ENCODE measurements at regions not wholly inside any gene's neighbourhood (a gene's known extent, or its start where the extent isn't known, plus 50 kb on each side); places are given as distances from the start of the nearest gene placed in this dataset.

DNA sequence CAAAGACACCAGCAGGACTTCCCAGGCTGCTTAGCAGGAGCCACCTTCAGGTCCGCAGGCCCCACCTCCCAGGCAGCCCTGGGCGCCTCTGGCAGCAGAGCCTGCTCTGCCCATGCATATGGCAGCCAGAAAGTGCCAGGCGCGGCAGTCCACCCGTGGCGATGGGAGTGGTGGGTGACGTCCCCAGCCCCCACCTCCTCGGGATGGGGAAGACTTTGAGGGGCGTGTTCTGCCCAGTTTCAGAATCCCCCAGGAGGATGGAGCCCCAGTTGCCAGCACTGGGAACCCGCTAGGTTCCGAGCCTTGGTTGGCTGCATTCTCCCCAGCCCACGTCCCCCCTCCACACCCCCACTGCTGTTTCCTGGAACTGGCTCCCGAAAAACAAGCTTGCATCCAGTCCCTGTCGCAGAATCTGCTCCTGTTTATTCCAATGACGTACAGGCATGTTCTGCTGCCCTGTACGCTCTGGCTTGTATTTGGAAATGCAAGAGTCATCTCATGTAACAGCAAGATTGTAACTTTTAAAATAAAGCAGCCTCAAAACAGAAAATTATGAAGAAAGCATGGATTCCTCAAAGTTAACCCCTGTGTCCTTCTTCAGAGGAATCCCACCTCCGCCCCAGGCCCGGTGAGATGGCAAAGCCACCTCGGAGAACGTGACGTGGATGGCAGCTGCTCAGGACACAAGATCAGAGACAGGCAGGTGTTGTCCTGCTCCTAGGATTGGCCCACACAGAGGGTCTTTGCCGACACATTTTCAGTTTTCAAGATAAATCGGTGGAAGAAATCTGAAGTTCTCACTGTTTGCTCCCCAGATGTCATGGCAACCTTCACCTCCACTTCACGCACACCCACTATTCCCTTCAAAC, 87.8 kb upstream of the PPP2R2D start:
- H3K9me3 ChIP-seq: no peaks in the 10 kb centered on the region
- FAIRE-seq: no peak

DNA sequence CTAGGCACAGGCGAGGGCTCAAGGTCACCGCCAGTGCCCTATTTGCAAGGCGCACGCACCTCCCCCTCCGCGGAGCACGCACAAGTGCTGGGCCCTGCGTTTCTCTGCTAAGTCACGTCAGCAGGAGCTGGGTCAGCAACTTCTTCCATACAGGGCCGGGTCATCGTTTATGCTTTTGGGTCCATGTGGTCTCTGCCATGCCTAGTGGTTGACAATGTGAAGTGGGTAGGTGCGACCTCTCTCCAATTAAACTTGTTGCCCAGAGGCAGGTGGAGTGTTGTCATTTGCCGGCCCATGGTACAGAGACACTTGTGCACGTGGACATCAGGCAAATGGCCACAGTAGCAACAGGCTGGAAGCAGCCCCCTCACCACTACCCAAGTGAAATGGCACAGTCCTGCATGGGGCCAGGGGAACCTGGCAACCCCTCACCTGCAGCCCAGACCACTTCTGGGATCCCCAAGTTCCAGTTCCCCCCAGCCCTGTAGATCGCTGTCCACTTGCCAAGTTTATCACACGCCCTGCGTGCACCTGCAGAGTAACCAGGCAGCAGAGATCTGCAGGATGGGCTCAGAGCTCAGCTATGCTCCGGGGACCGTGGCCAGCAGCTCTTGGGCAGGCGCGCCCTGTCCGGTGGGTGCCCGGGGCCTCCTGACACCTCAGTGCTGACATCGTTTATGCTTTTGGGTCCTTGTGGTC, 86.1 kb upstream of the PPP2R2D start:
- CTCF ChIA-PET: interaction anchor here (1.0 kb wide), 1 partner anchor 28 kb away, joined by 3 read pairs; no protein-coding TSS in a partner anchor
- TF ChIP-seq HOXA7 (CRISPR knock-in tag; IDR thresholded peaks at IDR 0.05) (no peak), SMC3 (IDR thresholded peaks at IDR 0.05) (no peak), RFX5 (IDR thresholded peaks at IDR 0.05) (no peak), JUNB (IDR thresholded peaks at IDR 0.05) (no peak)
- no peaks in the 10 kb centered on the region for H3K9me3 ChIP-seq
- POLR2A ChIA-PET: no interaction called here
- H3K4me3 ChIP-seq: no peak overlapping the region
- no peak overlapping the region for H3K4me2 ChIP-seq
- no peak overlapping the region for H3K27ac ChIP-seq
- ATAC-seq: no peak
- 54% methylated on average over 19 of the region's 24 CpGs for WGBS (ENCODE audit: missing lambda C conversion rate)
- DNase-seq (ENCODE audit: low read depth in 1 of 2, low spot score in 1 of 2): no peak
- H3K4me1 ChIP-seq: no peaks in the 10 kb centered on the region
- FAIRE-seq: no peak

More for the DNA sequence above, 87.8 kb upstream of the PPP2R2D start:
- Histone ChIP-seq H3K4me1 (no peaks in the 10 kb centered on the region), H3K4me2 (no peak overlapping the region), H3K4me3 (no peak overlapping the region), H3K27ac (no peak overlapping the region)
- 51% methylated on average over 22 of the region's 24 CpGs for WGBS (ENCODE audit: missing lambda C conversion rate)
- TF ChIP-seq HOXA7 (CRISPR knock-in tag; IDR thresholded peaks at IDR 0.05) (no peak), TP53 (CRISPR knock-in tag; IDR thresholded peaks at IDR 0.05) (no peak), EHMT2 (IDR thresholded peaks at IDR 0.05; ENCODE audit: low read depth) (no peak), EHF (CRISPR knock-in tag; IDR thresholded peaks at IDR 0.05) (no peak), POLR2AphosphoS2 (conservative IDR thresholded peaks at IDR 0.05; ENCODE audit: low read length) (no peak), MYC (IDR thresholded peaks at IDR 0.05; ENCODE audit: borderline replicate concordance, low read length) (no peak), CHD2 (IDR thresholded peaks at IDR 0.05; ENCODE audit: low read length, partially characterized antibody) (no peak), RCOR1 (IDR thresholded peaks at IDR 0.05; ENCODE audit: low read depth, low read length) (no peak), POLR2A (IDR thresholded peaks at IDR 0.05; ENCODE audit: low read length) (no peak), BHLHE40 (IDR thresholded peaks at IDR 0.05; ENCODE audit: low read depth, low read length) (no peak), MAZ (IDR thresholded peaks at IDR 0.05; ENCODE audit: borderline replicate concordance, low read depth, low read length) (no peak), JUN (IDR thresholded peaks at IDR 0.05) (no peak)
- TF ChIP-seq, protein P1, sequence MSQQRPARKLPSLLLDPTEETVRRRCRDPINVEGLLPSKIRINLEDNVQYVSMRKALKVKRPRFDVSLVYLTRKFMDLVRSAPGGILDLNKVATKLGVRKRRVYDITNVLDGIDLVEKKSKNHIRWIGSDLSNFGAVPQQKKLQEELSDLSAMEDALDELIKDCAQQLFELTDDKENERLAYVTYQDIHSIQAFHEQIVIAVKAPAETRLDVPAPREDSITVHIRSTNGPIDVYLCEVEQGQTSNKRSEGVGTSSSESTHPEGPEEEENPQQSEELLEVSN (IDR thresholded peaks at IDR 0.05; ENCODE audit: borderline replicate concordance, low read depth): no peak
- TF ChIP-seq, protein P2, sequence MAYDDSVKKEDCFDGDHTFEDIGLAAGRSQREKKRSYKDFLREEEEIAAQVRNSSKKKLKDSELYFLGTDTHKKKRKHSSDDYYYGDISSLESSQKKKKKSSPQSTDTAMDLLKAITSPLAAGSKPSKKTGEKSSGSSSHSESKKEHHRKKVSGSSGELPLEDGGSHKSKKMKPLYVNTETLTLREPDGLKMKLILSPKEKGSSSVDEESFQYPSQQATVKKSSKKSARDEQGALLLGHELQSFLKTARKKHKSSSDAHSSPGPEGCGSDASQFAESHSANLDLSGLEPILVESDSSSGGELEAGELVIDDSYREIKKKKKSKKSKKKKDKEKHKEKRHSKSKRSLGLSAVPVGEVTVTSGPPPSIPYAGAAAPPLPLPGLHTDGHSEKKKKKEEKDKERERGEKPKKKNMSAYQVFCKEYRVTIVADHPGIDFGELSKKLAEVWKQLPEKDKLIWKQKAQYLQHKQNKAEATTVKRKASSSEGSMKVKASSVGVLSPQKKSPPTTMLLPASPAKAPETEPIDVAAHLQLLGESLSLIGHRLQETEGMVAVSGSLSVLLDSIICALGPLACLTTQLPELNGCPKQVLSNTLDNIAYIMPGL (CRISPR knock-in tag; IDR thresholded peaks at IDR 0.05; ENCODE audit: borderline replicate concordance): no peak
- TF ChIP-seq, protein P3, sequence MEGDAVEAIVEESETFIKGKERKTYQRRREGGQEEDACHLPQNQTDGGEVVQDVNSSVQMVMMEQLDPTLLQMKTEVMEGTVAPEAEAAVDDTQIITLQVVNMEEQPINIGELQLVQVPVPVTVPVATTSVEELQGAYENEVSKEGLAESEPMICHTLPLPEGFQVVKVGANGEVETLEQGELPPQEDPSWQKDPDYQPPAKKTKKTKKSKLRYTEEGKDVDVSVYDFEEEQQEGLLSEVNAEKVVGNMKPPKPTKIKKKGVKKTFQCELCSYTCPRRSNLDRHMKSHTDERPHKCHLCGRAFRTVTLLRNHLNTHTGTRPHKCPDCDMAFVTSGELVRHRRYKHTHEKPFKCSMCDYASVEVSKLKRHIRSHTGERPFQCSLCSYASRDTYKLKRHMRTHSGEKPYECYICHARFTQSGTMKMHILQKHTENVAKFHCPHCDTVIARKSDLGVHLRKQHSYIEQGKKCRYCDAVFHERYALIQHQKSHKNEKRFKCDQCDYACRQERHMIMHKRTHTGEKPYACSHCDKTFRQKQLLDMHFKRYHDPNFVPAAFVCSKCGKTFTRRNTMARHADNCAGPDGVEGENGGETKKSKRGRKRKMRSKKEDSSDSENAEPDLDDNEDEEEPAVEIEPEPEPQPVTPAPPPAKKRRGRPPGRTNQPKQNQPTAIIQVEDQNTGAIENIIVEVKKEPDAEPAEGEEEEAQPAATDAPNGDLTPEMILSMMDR (IDR thresholded peaks at IDR 0.05): no peak
- no peak for DNase-seq (ENCODE audit: low read depth in 1 of 2, low spot score in 1 of 2)
- no peak for ATAC-seq
- CTCF ChIA-PET: no interaction called here
- POLR2A ChIA-PET: no interaction called here
